GM19035 (cell line): ENCODE measurements at regions not wholly inside any gene's neighbourhood (a gene's known extent, or its start where the extent isn't known, plus 50 kb on each side); places are given as distances from the start of the nearest gene placed in this dataset.
A peak's percentile ranks its signal among the peaks of the same experiment; 100 is the strongest.
"Not testable (repeated sequence)": the region's sequence is repeated elsewhere in the genome, so short reads cannot be mapped to it uniquely, and the experiment has no call there.

Experiments
- ATAC-seq: cut with Tn5 transposase; IDR thresholded peaks from one replicate; pipeline ENCODE4 v1.9.1; 2021; ENCODE audit not compliant: unreplicated experiment

DNA sequence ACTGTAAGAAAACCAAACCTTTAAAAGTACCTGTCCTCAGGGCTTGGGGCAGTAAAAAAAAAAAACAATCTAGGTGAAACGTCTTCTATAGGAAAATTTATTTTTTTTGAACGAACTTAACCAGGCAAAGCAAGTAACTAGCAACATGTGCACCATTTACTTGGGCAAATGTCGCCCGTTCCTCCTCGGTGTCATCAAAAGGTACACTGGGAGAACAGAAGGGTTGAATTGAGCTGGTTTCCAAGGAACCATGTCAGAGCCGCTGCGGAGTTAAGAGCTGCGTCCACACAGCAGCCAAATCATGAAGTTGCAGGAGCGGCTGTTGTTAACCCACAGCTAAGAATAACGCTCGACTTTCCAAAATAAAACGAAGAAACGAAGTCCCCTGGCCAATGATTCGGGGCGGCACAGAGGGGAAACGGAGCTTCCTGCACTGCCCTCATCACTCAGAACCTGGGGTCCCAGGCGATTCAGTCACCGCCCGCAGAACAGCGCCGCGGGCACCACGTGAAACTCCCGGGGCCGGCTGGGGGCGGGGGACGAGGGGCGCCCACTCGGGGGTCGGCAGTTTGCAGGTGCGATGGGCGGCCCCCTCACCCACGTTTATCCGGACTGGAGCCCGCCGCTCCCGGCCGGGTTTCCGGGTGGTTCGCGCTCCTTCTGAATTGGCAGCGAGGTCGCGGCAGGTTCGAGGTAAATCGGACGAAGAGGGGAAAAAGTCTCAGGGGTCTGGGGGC lies 53.6 kb upstream of the PLGLB1 start:
- peak; percentile 18 for ATAC-seq

DNA sequence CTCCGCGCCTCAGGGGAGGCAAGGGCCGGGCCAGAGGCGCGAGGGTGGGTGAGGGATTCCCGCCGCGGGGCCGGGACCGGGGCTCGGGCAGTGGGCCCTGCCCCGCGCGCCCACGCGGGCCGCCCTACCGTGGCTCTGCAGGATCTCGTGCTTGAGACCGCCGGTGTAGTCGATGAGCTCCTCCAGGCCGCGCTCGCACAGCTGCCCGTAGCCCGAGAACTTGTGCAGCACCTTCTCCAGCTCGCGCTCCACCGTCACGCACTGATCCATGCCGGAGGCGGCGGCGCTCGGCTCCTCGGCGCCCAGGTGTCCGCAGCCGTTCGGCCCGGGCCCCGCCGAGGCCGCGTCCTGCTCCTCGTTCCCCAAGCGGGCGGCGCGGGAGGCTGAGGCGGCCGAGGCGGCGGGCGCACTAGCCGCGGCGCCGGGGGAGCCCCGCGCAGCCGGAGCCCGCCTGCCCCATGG lies 54.2 kb upstream of the PLGLB1 start:
- peak; percentile 35 for ATAC-seq

DNA sequence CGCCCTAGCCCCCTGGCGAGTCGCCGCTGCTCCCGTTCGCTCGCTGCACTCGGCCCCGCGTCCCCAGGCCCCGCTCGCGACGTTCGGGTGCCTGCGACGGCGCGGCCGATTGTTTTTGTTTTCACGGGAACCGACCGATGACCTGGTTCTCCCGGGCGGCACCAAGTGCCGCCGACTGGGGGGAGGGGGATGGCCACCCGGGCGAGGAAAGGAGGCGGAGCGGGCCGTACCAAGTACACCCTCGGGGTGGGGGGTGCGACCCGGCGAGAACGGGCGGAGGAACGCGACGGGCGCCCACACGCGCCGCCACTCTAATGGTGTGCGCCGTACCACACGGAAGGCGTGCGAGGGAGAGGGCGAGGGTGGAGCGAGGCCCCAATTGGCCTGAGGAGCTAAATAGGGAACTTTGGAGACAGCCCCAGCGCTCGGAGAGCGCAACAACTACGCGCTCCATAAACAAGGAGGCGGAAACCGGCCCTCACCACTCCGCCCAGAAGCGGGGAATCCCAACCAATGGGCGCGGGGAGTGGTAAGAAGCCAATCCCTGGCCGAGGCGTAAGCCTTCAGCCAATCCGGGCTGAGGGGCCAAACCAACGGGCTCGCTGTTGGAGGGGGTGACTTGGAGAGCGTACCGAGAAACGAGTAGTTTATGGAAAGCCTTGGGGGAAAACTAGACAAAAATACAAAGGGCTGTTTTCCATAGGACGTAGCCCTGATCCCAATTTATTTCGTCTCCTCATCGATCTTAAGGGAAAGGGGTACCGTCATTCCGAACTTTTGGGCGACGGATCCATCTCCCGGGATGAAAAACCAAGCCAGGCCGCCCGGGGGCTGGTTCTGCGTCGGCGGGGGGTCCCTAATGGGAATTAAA lies 54.8 kb upstream of the PLGLB1 start:
- peak; percentile 89 for ATAC-seq

DNA sequence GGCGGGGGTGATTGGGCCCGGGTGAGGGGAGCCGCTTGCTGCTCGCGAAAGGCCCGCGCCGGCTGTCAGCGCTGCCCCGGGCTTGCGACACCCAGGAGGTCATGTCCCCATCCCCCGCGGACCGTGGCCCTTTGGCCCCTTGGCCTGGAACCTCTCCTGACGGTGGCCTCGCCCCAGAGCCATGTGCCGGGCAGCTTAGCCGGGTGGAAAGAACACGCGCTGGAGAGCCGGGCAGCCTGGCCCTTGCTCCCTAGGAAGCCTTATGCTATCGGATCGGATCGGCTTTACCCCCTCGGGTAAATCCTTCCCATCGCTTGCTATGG lies 55.4 kb upstream of the PLGLB1 start:
- ATAC-seq, result peak; percentile 17

DNA sequence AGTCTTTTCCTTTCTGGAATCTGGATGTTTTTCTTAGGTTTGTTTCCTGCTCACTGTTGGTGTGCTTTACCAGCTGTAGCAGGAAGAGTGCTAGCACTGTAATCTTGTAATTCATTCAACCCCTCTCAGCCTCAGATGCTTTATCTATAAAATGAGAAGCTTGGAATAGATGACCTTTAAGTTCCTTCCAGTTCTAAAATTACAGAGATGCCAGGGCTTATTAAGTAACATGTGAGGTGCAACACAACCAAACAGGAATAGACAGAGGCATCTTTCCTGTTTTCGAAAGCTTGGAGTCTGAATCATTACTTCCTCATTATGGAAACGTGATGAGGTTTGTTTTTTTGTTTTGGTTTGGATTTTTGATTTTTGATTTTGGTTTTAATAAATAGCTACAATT lies 60.1 kb upstream of the PLGLB1 start:
- ATAC-seq, result not testable (repeated sequence)

DNA sequence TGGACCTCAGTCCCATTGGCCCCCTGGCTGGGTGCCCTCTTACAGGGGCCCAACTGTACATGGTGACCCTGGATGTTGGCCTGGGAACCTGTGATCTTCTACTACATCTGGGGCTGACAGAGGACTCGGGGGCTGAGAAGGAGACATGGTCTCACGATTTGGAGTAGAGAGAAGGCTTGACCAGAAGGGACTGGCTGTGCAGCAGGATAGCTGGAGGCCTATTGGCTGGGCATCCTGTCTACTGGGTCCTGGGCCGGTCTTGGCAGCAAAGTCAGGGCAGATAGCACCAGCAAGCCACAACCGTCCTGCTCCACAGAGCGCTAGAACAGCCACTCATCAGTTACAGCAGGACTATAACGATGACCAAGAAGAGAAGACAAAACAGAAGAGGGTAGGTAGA lies 66.4 kb upstream of the PLGLB1 start:
- not testable (repeated sequence) for ATAC-seq

DNA sequence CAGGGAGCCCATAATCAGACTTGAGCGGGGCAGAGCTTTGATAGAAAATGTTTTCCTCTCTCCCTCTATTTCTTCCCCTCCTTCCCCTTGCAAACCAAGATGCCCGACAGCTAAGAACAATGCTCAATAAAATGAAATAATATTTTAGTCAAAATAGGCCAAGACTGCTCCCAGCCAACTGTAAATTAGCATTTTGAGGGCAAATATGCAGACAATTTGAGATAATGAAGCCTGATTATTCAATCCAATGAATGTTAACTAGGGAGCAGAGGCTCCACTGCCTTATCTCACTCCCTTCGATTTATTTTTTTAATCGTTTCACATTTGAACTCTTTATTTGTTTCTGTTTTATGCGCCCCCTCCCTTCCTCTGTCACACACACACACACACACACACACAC lies 67.8 kb upstream of the PLGLB1 start:
- not testable (repeated sequence) for ATAC-seq

DNA sequence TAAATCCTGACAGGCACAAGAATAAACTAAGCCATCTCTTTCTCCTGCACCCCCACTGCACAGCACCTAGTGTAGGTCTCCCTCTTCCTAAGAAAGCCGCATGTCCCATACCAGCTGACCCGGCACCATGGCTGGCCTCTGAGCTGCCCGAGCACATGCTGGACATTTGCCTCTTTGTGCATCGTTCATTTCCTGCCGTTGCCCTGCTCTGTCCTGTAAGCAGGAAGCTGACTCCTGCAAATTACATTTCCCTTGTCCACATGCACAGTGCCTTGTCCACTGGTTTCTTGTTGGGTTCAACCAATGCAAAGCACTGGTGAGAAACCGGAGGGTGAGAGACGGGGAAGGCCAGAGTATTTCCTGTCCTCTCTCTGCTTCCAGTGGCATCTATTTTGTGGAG lies 71.6 kb upstream of the PLGLB1 start:
- ATAC-seq, result not testable (repeated sequence)

DNA sequence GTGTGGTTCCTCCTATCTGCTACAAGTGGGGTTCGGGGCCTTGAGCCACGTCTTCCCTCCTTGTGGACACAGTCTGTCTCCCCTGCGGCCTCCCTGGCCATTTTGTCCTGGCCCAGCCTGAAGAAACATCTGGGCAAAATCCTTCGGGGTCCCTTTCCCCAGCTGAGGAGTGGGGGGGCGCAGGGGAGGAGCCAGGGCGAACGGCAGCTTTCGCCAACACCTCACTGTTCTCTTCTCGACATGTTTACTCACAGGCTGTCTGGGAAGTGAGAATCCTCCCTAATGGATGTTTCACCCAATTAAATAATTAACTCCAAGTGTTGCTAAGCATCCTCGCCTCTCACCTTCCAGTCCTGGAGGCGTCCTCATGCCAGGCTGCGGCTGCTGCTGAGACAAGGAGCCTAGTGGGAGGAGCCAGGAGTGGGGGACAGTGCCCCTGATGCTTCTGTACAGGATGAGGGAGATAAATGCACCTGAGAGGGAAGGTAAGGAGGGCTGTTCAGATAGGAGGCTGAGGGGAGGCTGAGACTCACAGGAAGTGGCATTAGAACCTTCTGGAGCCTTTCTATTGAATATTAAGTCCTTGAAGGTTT lies 72.4 kb upstream of the PLGLB1 start:
- not testable (repeated sequence) for ATAC-seq

DNA sequence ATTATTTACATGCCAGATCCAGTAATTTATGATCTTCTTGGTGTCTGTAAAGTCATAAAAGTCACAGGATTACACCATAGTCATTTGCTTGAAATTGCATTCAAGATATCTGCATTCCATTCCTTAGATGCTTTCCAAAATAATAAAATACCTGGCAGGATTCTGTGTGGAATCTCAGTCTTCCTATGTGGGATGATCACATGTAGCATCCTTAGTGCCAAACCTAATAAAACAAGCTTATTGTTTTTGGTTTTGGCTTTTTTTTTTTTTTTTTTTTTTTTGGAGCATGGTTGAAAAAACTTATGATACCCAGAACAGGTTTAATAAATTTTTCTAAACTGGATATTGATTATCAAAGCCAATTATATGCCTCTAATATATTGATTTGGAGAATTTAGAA lies 74.2 kb upstream of the PLGLB1 start:
- not testable (repeated sequence) for ATAC-seq

DNA sequence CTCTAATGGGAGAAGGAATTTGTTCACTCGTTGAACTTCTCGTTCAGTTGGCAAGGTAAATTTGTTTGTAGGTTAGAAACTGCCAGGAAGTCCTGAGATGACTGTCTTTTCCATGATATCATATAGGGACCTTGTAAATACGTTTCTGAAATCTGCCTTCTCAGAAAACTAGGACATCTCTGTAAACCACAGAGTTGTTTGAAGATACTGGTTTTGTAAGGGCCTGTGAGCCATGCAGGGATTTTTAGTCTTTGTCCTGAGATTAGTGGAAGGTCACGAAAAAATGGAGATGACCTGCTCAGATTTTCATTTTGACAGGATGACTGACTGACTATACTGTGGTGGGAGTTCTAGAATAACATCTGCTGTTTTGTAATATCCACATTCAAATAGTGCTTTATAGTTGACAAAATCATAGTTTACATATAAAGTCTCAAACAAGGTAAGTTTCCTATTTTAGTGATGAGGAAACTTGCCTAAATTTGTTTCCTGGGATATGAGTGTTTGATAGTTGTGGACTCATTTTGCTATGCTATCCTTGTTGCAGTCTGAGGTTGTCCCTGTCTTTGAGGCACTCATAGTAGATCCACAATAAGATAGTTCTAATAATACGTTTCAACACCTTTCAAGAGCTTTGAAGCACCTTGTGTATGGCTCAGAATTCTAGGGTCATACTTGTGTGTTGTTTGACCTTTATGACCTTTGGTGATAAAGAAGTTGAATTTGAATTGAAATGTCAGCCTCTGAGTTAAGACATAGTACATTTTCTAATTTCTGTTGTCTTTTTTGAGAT lies 107.3 kb upstream of the PLGLB1 start:
- not testable (repeated sequence) for ATAC-seq

DNA sequence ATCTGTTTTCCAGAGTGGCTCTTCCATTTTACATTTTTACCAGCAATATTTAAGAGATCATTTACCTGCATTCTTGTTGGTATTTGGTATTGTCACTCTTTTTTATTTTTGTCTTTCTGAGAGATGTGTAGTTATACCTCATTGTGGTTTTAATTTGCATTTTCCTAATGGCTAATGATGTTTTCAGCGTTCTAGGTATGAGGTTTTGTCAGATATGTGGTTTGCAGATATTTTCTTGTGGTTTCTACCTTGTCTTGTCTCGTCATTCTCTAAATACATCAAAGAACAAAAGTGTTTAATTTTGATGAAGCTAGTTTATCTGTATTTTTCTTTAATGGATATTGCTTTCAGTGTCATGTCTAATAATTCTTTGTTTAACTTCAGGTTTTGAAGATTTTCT lies 110.9 kb upstream of the PLGLB1 start:
- ATAC-seq, result not testable (repeated sequence)

DNA sequence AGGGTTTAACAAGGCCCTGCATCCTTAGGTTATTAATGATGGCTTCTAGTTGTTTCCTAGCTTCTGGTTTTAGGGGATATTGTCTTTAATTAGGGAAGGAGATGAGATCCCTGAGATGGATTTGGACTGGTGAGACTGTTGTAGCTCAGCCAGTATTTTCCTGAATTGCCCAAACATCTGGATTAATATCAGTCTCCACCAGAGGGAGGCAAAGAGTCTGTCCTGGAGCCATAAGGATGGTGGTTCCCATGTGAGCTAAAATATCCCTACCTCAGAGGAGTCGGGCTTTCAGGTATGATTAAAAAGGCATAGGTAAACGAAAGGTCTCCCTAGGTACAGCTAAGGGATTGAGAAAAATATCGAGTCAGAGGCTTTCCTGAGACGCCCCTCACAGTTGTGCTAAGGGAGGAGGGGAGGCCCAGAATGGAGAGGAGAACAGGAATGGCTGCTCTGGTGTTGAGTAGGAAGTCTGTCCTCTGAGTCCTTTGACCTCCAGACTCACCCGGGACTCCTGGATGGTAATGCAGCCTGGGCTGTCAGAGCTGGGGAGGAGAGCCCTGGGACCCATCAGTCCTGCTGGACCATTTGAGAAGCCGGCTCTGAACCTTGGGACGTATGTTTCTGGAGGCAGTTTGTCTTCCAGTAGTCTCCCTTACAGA lies 130.3 kb upstream of the PLGLB1 start:
- not testable (repeated sequence) for ATAC-seq

DNA sequence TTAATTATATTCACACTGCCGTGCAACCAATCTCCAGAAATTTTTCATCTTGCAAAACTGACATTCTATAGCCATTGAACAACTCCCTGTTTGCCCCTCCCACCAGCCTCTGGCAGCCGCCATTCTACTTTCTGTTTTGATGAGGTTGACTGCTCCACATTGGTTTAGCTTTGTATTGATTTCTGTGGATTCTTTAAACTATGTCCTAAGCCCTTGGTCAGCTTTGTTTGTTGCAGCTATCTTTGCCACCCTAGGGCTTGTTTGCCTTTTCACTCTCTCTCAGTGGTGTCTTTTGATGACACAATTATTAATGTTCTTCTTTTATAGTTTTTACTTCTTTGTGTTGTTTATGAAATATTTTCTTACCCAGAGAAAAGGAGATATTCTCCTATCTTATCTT lies 152.8 kb upstream of the PLGLB1 start:
- not testable (repeated sequence) for ATAC-seq

DNA sequence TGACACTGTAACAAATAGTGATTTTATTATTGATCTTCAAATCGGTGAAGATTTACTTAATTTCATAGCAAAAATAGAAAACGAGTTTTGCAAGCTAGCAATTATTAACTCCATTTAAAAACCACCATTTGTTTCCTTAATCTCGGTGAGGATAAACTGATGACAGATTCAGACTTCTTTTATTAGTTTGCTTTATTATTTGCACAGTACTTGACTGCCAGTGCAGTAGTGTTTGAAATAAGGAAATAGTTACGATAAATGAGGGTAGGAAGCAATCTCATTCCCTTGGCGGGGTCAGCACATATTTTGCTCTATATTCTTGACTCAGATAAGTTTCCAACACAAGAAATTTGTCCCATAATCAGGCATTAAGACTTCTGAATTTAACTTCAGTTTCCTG lies 161.7 kb upstream of the PLGLB1 start:
- ATAC-seq, result not testable (repeated sequence)

DNA sequence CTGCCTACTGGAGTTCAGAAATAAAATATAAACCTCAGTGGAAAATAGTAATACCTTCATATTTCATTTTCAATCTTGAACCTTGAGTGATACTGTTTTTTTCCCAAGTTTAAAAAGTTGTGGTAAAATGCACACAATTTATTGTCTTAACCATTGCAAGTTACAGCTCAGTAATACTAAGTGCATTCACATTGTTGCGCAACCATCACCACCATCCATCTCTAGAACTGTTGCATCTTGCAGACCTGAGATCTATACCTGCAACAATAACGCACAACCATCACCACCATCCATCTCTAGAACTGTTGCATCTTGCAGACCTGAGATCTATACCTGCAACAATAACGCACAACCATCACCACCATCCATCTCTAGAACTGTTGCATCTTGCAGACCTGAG lies 162.6 kb upstream of the PLGLB1 start:
- not testable (repeated sequence) for ATAC-seq

DNA sequence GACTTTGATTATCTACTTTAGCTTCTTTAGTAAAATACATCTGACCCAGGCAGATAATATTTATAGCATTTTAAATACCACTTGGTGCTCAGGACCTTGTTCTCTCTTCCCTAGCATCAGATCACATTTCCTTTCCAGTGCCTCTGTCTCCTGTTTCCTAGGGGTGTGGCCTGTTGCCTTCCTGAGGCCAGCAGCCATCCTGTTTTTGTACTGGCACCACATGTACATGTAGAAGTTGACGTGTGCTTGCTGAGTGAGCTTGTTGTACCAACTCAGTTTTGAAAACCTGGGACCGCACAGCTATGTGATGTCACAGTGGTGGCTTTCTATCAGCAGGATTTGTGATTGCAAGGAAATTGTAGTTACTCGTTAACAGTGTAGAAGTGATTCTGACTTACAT lies 167.6 kb upstream of the PLGLB1 start:
- not testable (repeated sequence) for ATAC-seq

DNA sequence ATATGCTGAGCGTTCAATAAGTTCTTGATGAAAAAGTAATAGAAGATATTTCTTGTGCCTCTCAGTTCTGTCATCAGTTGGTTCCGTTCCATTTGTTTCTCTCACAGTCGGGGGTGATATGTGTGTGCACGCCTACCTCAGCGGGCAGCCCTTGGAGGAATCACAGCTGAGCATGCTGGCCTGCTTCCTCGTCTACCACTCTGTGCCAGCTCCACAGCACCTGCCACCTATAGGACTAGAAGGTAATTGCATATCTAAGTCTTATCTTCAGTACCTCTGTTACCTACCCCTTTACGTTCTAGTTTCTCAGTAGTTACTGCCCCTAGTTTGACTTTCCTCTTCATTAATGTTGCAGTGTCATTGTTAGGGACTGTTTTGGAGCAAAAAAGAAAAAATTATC lies 171.7 kb upstream of the PLGLB1 start:
- ATAC-seq, result peak; percentile 84

DNA sequence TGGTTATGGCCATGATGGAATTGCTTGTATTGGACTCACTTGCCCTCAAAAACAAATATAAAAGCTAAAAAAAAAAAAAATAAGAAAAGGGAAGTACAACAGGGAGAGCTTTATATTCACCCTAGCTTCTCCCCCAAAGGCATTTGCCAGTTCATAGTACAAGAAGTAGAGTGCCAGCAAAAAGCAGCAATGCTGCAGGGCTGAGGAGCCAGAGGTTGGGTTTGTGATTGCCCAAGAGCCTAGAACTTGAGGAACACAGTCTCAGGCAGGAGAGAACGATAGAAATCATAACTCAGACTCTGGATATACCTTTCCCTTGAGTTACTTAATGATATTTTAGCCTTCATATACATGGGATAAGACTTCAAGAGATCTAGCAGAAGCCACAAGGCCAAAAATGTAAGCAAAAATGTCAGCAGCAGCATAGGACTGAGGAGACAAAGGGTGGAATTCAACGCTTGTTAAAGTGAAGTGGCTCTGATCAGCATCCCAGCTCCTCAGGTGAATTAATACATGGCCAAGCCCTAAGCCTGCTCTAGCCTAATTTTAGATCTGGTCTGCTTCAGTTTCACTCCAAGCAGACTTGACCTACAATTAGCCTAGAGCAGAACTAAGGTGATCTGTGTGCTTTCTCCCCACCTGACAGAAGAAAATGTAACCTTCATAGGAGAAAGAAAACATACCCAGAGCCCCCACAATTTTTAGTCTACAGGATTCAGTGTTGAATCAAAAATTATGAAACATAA lies 172.8 kb upstream of the PLGLB1 start:
- ATAC-seq, result not testable (repeated sequence)
